C4-2B (cell line): ENCODE measurements at regions not wholly inside any gene's neighbourhood (a gene's known extent, or its start where the extent isn't known, plus 50 kb on each side); places are given as distances from the start of the nearest gene placed in this dataset.

ENCODE experiments used
- CTCF ChIP-seq: fragments of 450-650 bp; conservative IDR thresholded peaks from 2 replicates; pipeline ENCODE4 v1.5.1; 2017; ENCODE audit warnings: mild to moderate bottlenecking
- ZFX ChIP-seq: fragments of 450-650 bp; IDR thresholded peaks from 2 replicates; pipeline ENCODE4 v1.6.1; 2017

GRCh38 chr2:234423884-234424283 is 73.0 kb downstream of the ARL4C start:
- TF ChIP-seq CTCF (no peak), ZFX (no peak)
